IMR-90 (cell line): ENCODE measurements at regions not wholly inside any gene's neighbourhood (a gene's known extent, or its start where the extent isn't known, plus 50 kb on each side); places are given as distances from the start of the nearest gene placed in this dataset.

Source experiments
- ATAC-seq: fragments of 200-7000 bp; cut with Tn5 transposase; 2 replicates; pipeline ENCODE4 v1.9.1; 2020; ENCODE audit warnings: low read depth, mild to moderate bottlenecking, moderate library complexity
- BruUV-seq: library from RNA; stranded (reverse); fragments of 400-500 nt; replicated peaks from 2 replicates; lab custom pipeline; 2021; lab: Mats Ljungman, UMichigan
- CTCF ChIA-PET: fragments of 300-600 bp; formaldehyde crosslinking; extraction: SDS; loops from one replicate; lab custom pipeline; 2021; ENCODE audit warnings: antibody characterized with exemption; lab: Yijun Ruan, JAX
- POLR2A ChIA-PET: fragments of 300-600 bp; sonication (Branson Sonifier 250); formaldehyde crosslinking; loops from one replicate; lab custom pipeline; 2022; ENCODE audit warnings: antibody characterized with exemption; ENCODE audit not compliant: unreplicated experiment; lab: Charles Lee
- DNase-seq: peaks from one replicate; pipeline ENCODE4 v3.0.0; 2013
- H2AFZ ChIP-seq: replicated peaks from 2 replicates; pipeline ENCODE3; 2013; ENCODE audit warnings: low read length, mild to moderate bottlenecking; ENCODE audit not compliant: poor library complexity
- H2AK5ac ChIP-seq: 2 replicates; pipeline ENCODE4 v1.6.1; 2013; ENCODE audit warnings: low read depth, low read length, inconsistent platforms
- H2AK9ac ChIP-seq: replicated peaks from 2 replicates; pipeline ENCODE3; 2013; ENCODE audit warnings: mild to moderate bottlenecking, low read depth, low read length, moderate library complexity; ENCODE audit not compliant: poor library complexity
- H2BK120ac ChIP-seq: 2 replicates; pipeline ENCODE4 v1.6.1; 2013; ENCODE audit warnings: low read depth, low read length, inconsistent platforms
- H2BK15ac ChIP-seq: 3 replicates; pipeline ENCODE4 v1.6.1; 2013; ENCODE audit warnings: low read depth, low read length, inconsistent platforms
- H2BK20ac ChIP-seq: 2 replicates; pipeline ENCODE4 v1.6.1; 2013; ENCODE audit warnings: low read depth, mild to moderate bottlenecking, inconsistent platforms, low read length, moderate library complexity
- H2BK5ac ChIP-seq: 2 replicates; pipeline ENCODE4 v1.6.1; 2013; ENCODE audit warnings: mild to moderate bottlenecking, low read depth, low read length, inconsistent platforms; ENCODE audit not compliant: poor library complexity, severe bottlenecking
- H3K14ac ChIP-seq: replicated peaks from 2 replicates; pipeline ENCODE4 v1.6.1; 2013; ENCODE audit warnings: low read depth, low read length, inconsistent platforms
- H3K18ac ChIP-seq: 2 replicates; pipeline ENCODE4 v1.6.1; 2013; ENCODE audit warnings: low read depth, low read length, control low read depth
- H3K23ac ChIP-seq: 2 replicates; pipeline ENCODE4 v1.6.1; 2013; ENCODE audit warnings: low read depth, low read length, inconsistent platforms
- H3K27ac ChIP-seq: 2 replicates; pipeline ENCODE4 v1.5.1; 2013; ENCODE audit warnings: mild to moderate bottlenecking, control low read depth, low read length; ENCODE audit not compliant: insufficient read depth
- H3K27me3 ChIP-seq: 2 replicates; pipeline ENCODE4 v1.6.1; 2013; ENCODE audit warnings: low read length; ENCODE audit not compliant: control insufficient read depth, insufficient read depth
- H3K36me3 ChIP-seq: 2 replicates; pipeline ENCODE4 v1.6.1; 2013; ENCODE audit warnings: low read length, mixed read lengths; ENCODE audit not compliant: control insufficient read depth, insufficient read depth
- H3K4ac ChIP-seq: 2 replicates; pipeline ENCODE4 v1.6.1; 2013; ENCODE audit warnings: low read depth, low read length, inconsistent platforms
- H3K4me1 ChIP-seq: 2 replicates; pipeline ENCODE4 v1.6.1; 2013; ENCODE audit warnings: low read length, mixed read lengths; ENCODE audit not compliant: control insufficient read depth, insufficient read depth
- H3K4me2 ChIP-seq: 2 replicates; pipeline ENCODE4 v1.6.1; 2013; ENCODE audit warnings: low read depth, mild to moderate bottlenecking, control low read depth, low read length, moderate library complexity
- H3K4me3 ChIP-seq: 2 replicates; pipeline ENCODE4 v1.5.1; 2013; ENCODE audit warnings: low read depth, mild to moderate bottlenecking, control low read depth, low read length, moderate library complexity; ENCODE audit not compliant: insufficient read depth
- H3K56ac ChIP-seq: 2 replicates; pipeline ENCODE4 v1.6.1; 2013; ENCODE audit warnings: low read length, inconsistent platforms; ENCODE audit not compliant: insufficient read depth; ENCODE audit errors: extremely low read depth
- H3K79me1 ChIP-seq, 2 experiments: 2 replicates each; pipeline ENCODE4 v1.6.1; 2013; ENCODE audit warnings: low read length in 2 of 2, inconsistent platforms in 1 of 2, low read depth in 1 of 2
- H3K9ac ChIP-seq: 2 replicates; pipeline ENCODE4 v1.6.1; 2013; ENCODE audit warnings: low read depth, low read length, control low read depth
- H3K9me1 ChIP-seq: 2 replicates; pipeline ENCODE4 v1.6.1; 2013; ENCODE audit warnings: low read length, inconsistent platforms; ENCODE audit not compliant: insufficient read depth
- H3K9me3 ChIP-seq: 2 replicates; pipeline ENCODE4 v1.6.1; 2013; ENCODE audit warnings: low read length; ENCODE audit not compliant: control insufficient read depth, insufficient read depth
- H4K20me1 ChIP-seq: 2 replicates; pipeline ENCODE4 v1.6.1; 2013; ENCODE audit warnings: low read length, inconsistent platforms; ENCODE audit not compliant: insufficient read depth
- H4K5ac ChIP-seq: 2 replicates; pipeline ENCODE4 v1.6.1; 2013; ENCODE audit warnings: mild to moderate bottlenecking, low read depth, low read length, control low read depth
- H4K8ac ChIP-seq, 2 experiments: 2 replicates each; pipeline ENCODE4 v1.6.1; 2013; ENCODE audit warnings: low read depth in 2 of 2, low read length in 2 of 2, control low read depth in 1 of 2, inconsistent platforms in 1 of 2
- H4K91ac ChIP-seq: 2 replicates; pipeline ENCODE4 v1.6.1; 2013; ENCODE audit warnings: low read depth, low read length, inconsistent platforms; ENCODE audit not compliant: insufficient read depth
- CEBPB ChIP-seq: IDR thresholded peaks from 2 replicates; pipeline ENCODE4 v1.6.1; 2012; ENCODE audit warnings: low read depth, low read length, improper control_type of control experiment
- FOS ChIP-seq: fragments of 150-350 bp; IDR thresholded peaks from 2 replicates; pipeline ENCODE4 v1.6.1; 2016; ENCODE audit warnings: low read depth, low read length
- MAFK ChIP-seq: IDR thresholded peaks from 2 replicates; pipeline ENCODE4 v1.6.1; 2012; ENCODE audit warnings: low read depth, low read length, improper control_type of control experiment
- MAZ ChIP-seq: IDR thresholded peaks from 2 replicates; pipeline ENCODE4 v1.6.1; 2012; ENCODE audit warnings: low read depth, mild to moderate bottlenecking, low read length, improper control_type of control experiment, moderate library complexity, borderline replicate concordance
- MXI1 ChIP-seq: IDR thresholded peaks from 2 replicates; pipeline ENCODE4 v1.6.1; 2012; ENCODE audit warnings: low read depth, mild to moderate bottlenecking, low read length, moderate library complexity, borderline replicate concordance
- NFE2L2 ChIP-seq: fragments of 150-350 bp; IDR thresholded peaks from 2 replicates; pipeline ENCODE4 v1.6.1; 2016; ENCODE audit warnings: low read depth, mild to moderate bottlenecking, low read length
- POLR2A ChIP-seq: IDR thresholded peaks from 2 replicates; pipeline ENCODE4 v1.6.1; 2012; ENCODE audit warnings: mild to moderate bottlenecking, low read depth, low read length
- RCOR1 ChIP-seq: IDR thresholded peaks from 2 replicates; pipeline ENCODE4 v1.6.1; 2012; ENCODE audit warnings: mild to moderate bottlenecking, low read length, improper control_type of control experiment; ENCODE audit not compliant: insufficient replicate concordance
- RFX5 ChIP-seq: IDR thresholded peaks from 2 replicates; pipeline ENCODE4 v1.8.0; 2012; ENCODE audit warnings: low read depth, mild to moderate bottlenecking, low read length, moderate library complexity
- SMC3 ChIP-seq: fragments of 150-350 bp; IDR thresholded peaks from 2 replicates; pipeline ENCODE4 v1.6.1; 2016; ENCODE audit warnings: low read depth, mild to moderate bottlenecking, antibody characterized with exemption, low read length, moderate library complexity
- WGBS, 2 experiments: methylation state at CpG; one replicate each; pipeline versions ENCODE4 v1.1.5 to v1.1.7; 2013; ENCODE audit warnings: missing lambda C conversion rate in 2 of 2; ENCODE audit not compliant: insufficient read length in 1 of 2; ENCODE audit errors: extremely low coverage in 2 of 2; 5-methylcytosine and 5-hydroxymethylcytosine counted together
- dilution Hi-C: fragments of 300-500 bp; cut with HindIII; formaldehyde crosslinking; loops from one replicate; pipeline ENCODE4 v1.14.3; 2018; ENCODE audit warnings: low sequenced_read_pairs; ENCODE audit not compliant: unreplicated experiment
- in situ Hi-C: fragments of 300-500 bp; cut with MboI; formaldehyde crosslinking; loops from 3 replicates; pipeline ENCODE4 v1.14.3; 2019; ENCODE audit warnings: low sequenced_read_pairs, inconsistent platforms, mixed read lengths
- intact Hi-C: fragments of 100-400 bp; cut with micrococcal nuclease; formaldehyde crosslinking; loops from 2 replicates; pipeline ENCODE4 v1.10.0; 2022
- TF ChIP-seq, protein P1 (sequence below): conservative IDR thresholded peaks from 2 replicates; pipeline ENCODE4 v1.5.1; 2012; ENCODE audit warnings: mild to moderate bottlenecking, low read depth, low read length, improper control_type of control experiment
- TF ChIP-seq, protein P2 (sequence below): fragments of 150-350 bp; IDR thresholded peaks from 2 replicates; pipeline ENCODE4 v1.6.1; 2017; ENCODE audit warnings: mild to moderate bottlenecking, antibody characterized with exemption, low read length, low read depth

DNA sequence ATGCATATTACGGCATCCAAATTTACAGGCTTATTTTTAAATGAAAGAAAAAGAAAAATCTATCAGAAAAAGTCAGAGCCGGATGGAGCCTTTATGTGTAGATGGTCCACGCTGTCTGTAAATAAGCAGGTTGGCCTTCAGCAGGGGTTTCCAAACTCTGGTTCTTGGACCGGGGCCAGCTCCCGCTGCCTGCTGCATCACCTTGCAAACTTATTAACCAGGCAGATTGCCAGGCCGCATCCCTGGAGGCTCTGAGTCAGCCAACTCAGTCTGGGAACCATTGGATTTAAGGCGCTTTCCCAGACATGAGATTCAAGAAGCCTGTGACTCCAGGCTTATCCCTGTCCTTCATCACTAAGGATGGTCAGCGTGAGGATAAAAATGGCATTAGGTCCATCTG lies 212.4 kb downstream of the OPA1 start:
- CTCF ChIA-PET = no interaction called here

More for the DNA sequence above, 212.4 kb downstream of the OPA1 start:
- in situ Hi-C loops = no loop called here
- Histone ChIP-seq H4K5ac (no peak overlapping the region), H2BK20ac (no peak overlapping the region), H3K56ac (no peak overlapping the region), H3K36me3 (no peaks in the 10 kb centered on the region), H3K4me1 (no peaks in the 10 kb centered on the region), H3K4me3 (no peak overlapping the region), H3K9ac (no peak overlapping the region), H3K23ac (no peak overlapping the region), H4K8ac (no peak overlapping the region), H2BK15ac (no peak overlapping the region), H3K18ac (no peak overlapping the region), H3K27me3 (peaks cover 29% of the 10 kb centered on the region), H3K79me1 (no peaks in the 10 kb centered on the region), H3K9me3 (no peaks in the 10 kb centered on the region), H2BK5ac (no peak overlapping the region), H2BK120ac (no peak overlapping the region), H4K20me1 (0 out of 2 replicates have a peak, but pooled peaks cover 3% of the 10 kb centered on the region), H3K27ac (no peak overlapping the region), H3K4ac (no peak overlapping the region), H3K9me1 (no peaks in the 10 kb centered on the region), H3K14ac (no peak overlapping the region), H4K91ac (no peak overlapping the region), H2AFZ (no peak overlapping the region), H2AK9ac (no peak overlapping the region), H2AK5ac (no peak overlapping the region), H3K4me2 (no peak overlapping the region)
- WGBS, 2 experiments = no CpG with 5 or more reads among the region's 8 CpGs
- BruUV-seq = no TSS peak
- dilution Hi-C loops = no loop called here
- peak; percentile 80 for DNase-seq
- ATAC-seq = no peak
- POLR2A ChIA-PET = no interaction called here
- TF ChIP-seq NFE2L2 (no peak), RFX5 (no peak), MAFK (no peak), POLR2A (no peak), SMC3 (no peak), RCOR1 (no peak), FOS (no peak), MXI1 (no peak), MAZ (no peak), CEBPB (no peak)
- TF ChIP-seq, protein P1, sequence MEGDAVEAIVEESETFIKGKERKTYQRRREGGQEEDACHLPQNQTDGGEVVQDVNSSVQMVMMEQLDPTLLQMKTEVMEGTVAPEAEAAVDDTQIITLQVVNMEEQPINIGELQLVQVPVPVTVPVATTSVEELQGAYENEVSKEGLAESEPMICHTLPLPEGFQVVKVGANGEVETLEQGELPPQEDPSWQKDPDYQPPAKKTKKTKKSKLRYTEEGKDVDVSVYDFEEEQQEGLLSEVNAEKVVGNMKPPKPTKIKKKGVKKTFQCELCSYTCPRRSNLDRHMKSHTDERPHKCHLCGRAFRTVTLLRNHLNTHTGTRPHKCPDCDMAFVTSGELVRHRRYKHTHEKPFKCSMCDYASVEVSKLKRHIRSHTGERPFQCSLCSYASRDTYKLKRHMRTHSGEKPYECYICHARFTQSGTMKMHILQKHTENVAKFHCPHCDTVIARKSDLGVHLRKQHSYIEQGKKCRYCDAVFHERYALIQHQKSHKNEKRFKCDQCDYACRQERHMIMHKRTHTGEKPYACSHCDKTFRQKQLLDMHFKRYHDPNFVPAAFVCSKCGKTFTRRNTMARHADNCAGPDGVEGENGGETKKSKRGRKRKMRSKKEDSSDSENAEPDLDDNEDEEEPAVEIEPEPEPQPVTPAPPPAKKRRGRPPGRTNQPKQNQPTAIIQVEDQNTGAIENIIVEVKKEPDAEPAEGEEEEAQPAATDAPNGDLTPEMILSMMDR = no peak
- TF ChIP-seq, protein P2, sequence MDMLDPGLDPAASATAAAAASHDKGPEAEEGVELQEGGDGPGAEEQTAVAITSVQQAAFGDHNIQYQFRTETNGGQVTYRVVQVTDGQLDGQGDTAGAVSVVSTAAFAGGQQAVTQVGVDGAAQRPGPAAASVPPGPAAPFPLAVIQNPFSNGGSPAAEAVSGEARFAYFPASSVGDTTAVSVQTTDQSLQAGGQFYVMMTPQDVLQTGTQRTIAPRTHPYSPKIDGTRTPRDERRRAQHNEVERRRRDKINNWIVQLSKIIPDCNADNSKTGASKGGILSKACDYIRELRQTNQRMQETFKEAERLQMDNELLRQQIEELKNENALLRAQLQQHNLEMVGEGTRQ = no peak
- intact Hi-C loops = no loop called here
